GM13976 (cell line): ENCODE measurements at regions not wholly inside any gene's neighbourhood (a gene's known extent, or its start where the extent isn't known, plus 50 kb on each side); places are given as distances from the start of the nearest gene placed in this dataset.

ENCODE experiments used
- DNase-seq: peaks from one replicate; pipeline ENCODE4 v3.0.0; 2012; ENCODE audit warnings: low spot score
- CTCF ChIP-seq: IDR thresholded peaks from 2 replicates; pipeline ENCODE4 v1.5.1; 2012; ENCODE audit warnings: borderline replicate concordance, mild to moderate bottlenecking; ENCODE audit not compliant: insufficient read depth; ENCODE audit errors: extremely low read depth, missing control alignments, control extremely low read depth
- in situ Hi-C: fragments of 300-500 bp; cut with MboI; formaldehyde crosslinking; loops from one replicate; pipeline ENCODE4 v1.12.0; 2022; ENCODE audit warnings: low sequenced_read_pairs, mixed read lengths, inconsistent platforms; ENCODE audit not compliant: unreplicated experiment

DNA sequence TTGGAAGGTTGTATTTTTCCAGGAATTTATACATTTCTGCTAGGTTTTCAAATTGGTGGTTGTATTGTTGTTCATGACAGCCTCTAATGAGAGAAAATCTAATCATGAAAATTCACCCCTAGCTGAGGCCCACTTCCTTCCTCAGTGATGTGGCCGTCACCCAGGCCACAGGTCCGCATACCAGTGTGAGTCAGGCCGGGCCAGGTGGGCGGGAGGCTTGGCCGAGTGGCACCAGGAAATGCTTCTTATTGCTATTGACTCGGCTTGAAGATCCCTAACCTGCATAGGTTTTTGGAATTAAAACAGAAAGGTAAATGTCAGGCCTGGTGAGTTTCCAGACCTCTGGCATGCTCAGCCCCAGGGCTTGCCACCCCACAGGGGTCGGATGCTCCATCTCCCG is 88.7 kb downstream of the SCGB2B2 start:
- in situ Hi-C loops = no loop called here
- DNase-seq = no peak
- no peak for TF ChIP-seq CTCF

DNA sequence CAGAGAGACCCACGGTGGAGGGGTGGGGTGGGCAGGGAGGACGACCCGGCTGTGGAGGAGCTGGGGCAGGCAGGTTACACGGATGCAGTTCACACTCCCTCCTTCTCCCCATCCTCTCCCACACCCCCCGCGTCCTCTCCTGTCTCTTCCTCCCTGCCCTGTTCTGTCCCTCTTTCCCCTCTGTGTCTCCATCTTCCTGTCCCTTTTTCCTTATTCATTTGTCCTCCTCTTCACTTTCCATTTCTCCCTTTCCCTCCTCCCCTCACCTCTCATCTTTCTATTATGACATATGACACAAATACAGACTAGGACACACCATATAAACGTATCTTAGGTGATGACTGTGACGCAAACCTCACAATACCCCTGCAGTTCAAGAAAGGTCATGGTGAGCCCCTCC is 96.6 kb downstream of the SCGB2B2 start:
- in situ Hi-C loops = no loop called here
- DNase-seq = no peak
- TF ChIP-seq CTCF = no peak

DNA sequence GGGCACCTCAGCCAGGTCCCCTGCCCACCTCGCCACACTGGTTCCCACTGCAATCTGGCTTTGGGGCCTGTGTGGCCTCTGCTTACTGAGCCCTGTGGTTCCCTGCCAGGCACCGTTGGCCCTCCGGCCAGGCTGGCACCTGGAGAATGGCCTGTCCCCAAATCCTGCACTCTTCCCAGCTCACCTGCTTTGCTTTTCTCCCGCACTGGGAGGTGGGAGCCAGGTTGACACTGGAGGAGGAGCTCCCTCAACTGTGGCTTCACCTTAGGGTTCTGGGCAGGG is 97.0 kb downstream of the SCGB2B2 start:
- TF ChIP-seq CTCF = no peak
- in situ Hi-C loops = no loop called here
- no peak for DNase-seq

GRCh38 chr19:34579281-34580054 is 97.5 kb downstream of the SCGB2B2 start:
- TF ChIP-seq CTCF = no peak
- no peak for DNase-seq
- in situ Hi-C loops = no loop called here

DNA sequence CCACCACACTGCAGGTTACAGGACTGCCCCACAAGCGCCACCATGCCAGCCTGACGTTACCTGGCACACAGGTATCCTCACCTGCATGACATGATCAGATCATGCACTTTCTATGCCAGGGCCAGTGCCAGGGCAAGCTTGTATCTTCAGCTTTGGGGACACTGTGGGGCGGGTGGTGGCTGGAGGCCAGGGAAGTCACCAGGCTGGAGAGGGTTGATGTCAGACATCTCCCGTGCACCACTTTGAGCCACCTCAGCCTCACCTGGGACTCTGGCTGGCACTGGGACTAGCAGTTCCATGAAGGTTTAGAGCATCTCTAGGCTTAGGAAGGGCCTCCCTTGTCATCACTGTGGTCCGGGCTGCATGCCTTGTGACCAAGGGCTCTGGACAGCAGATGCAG is 97.2 kb downstream of the WTIP start:
- in situ Hi-C loops = no loop called here
- TF ChIP-seq CTCF = no peak

GRCh38 chr19:34578173-34578572 is 96.6 kb downstream of the WTIP start:
- DNase-seq = no peak
- TF ChIP-seq CTCF = no peak
- in situ Hi-C loops = no loop called here

More for the DNA sequence above, 97.2 kb downstream of the WTIP start:
- no peak for DNase-seq
